Type B pancreatic cell (in vitro differentiated cells): ENCODE measurements at regions not wholly inside any gene's neighbourhood (a gene's known extent, or its start where the extent isn't known, plus 50 kb on each side); places are given as distances from the start of the nearest gene placed in this dataset.
A peak's percentile ranks its signal among the peaks of the same experiment; 100 is the strongest.

Source experiments
- DNase-seq: peaks from one replicate; pipeline ENCODE4 v3.0.0; 2021; ENCODE audit warnings: mixed read lengths; ENCODE audit not compliant: unreplicated experiment; ENCODE audit errors: extremely low spot score
- H3K27ac Mint-ChIP-seq: 2 replicates; pipeline ENCODE4 v1.8.0; 2021; ENCODE audit warnings: mild to moderate bottlenecking, mixed read lengths
- H3K27me3 Mint-ChIP-seq: 2 replicates; pipeline ENCODE4 v1.8.0; 2021; ENCODE audit warnings: mixed read lengths
- H3K36me3 Mint-ChIP-seq: 2 replicates; pipeline ENCODE4 v1.8.0; 2021; ENCODE audit warnings: mixed read lengths
- H3K4me1 Mint-ChIP-seq: one replicate; pipeline ENCODE4 v1.8.0; 2021; ENCODE audit warnings: mixed read lengths; ENCODE audit not compliant: unreplicated experiment
- H3K4me3 Mint-ChIP-seq: 2 replicates; pipeline ENCODE4 v1.8.0; 2021; ENCODE audit warnings: mild to moderate bottlenecking, mixed read lengths
- H3K9me3 Mint-ChIP-seq: 2 replicates; pipeline ENCODE4 v1.8.0; 2021; ENCODE audit warnings: mixed read lengths
- TF ChIP-seq, protein P1 (sequence below): fragments of 200-600 bp; sonication (generic); conservative IDR thresholded peaks from 2 replicates; pipeline ENCODE4 v1.5.0; 2021; ENCODE audit warnings: antibody characterized with exemption, mild to moderate bottlenecking

DNA sequence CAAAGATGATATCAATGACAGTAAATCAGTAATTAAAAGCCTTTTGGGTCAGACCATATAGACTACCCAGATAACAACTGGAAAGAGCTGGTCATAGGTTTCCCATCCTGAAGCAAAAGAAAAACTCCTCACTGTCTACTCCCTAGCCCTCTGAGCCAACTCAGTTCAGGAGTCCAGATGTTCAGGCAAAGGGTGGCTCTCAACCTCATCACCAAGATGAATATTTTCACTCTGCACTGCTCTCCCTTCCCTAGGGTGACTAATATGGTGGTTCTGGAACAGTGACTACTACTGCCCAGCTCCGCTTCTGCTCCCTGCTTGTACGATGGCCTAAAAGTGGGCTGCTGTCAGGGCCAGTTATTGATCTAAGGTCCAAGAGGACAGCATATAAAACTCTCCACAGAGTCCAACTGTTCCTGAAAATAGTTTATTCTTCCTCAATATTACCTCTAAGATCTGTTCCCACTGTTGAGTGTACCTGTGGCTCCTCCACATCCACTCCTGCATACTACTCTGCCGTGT lies 263.4 kb upstream of the SLC30A5 start:
- Mint-ChIP-seq H3K4me1 (no peaks in the 10 kb centered on the region), H3K36me3 (no peaks in the 10 kb centered on the region), H3K27me3 (peaks cover 3% of the 10 kb centered on the region), H3K27ac (no peak overlapping the region), H3K4me3 (no peak overlapping the region), H3K9me3 (no peaks in the 10 kb centered on the region)
- TF ChIP-seq, protein P1, sequence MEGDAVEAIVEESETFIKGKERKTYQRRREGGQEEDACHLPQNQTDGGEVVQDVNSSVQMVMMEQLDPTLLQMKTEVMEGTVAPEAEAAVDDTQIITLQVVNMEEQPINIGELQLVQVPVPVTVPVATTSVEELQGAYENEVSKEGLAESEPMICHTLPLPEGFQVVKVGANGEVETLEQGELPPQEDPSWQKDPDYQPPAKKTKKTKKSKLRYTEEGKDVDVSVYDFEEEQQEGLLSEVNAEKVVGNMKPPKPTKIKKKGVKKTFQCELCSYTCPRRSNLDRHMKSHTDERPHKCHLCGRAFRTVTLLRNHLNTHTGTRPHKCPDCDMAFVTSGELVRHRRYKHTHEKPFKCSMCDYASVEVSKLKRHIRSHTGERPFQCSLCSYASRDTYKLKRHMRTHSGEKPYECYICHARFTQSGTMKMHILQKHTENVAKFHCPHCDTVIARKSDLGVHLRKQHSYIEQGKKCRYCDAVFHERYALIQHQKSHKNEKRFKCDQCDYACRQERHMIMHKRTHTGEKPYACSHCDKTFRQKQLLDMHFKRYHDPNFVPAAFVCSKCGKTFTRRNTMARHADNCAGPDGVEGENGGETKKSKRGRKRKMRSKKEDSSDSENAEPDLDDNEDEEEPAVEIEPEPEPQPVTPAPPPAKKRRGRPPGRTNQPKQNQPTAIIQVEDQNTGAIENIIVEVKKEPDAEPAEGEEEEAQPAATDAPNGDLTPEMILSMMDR = no peak
- no peak for DNase-seq

DNA sequence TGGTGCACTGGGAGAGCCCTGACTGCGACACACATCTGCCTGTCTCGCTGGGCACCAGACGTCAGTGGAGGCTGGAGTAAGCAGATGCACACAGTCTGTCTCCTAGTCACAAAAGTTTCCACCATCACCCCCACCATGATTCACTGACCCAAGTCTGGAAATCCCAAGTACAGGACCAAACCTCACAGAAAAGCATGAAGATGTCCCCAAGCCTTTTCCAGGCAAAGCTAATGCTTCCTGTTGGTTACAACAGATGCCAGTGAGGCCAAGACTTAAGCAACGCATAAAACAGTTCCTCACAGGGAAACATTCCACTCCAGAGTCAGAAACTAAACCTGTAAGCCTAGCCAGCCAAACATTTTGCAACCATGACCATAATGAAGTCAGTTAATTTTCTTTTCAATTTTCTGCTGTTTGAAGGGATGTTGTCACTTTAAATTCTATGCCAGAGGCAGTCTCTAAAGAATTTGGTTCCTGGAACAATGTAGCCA lies 259.3 kb upstream of the SLC30A5 start:
- TF ChIP-seq, protein P1 = no peak
- no peaks in the 10 kb centered on the region for H3K27me3 Mint-ChIP-seq
- no peak for DNase-seq
- H3K4me3 Mint-ChIP-seq = no peak overlapping the region
- H3K9me3 Mint-ChIP-seq = no peaks in the 10 kb centered on the region
- peaks cover 10% of the 10 kb centered on the region for H3K4me1 Mint-ChIP-seq
- no peak overlapping the region for H3K27ac Mint-ChIP-seq
- H3K36me3 Mint-ChIP-seq = no peaks in the 10 kb centered on the region

DNA sequence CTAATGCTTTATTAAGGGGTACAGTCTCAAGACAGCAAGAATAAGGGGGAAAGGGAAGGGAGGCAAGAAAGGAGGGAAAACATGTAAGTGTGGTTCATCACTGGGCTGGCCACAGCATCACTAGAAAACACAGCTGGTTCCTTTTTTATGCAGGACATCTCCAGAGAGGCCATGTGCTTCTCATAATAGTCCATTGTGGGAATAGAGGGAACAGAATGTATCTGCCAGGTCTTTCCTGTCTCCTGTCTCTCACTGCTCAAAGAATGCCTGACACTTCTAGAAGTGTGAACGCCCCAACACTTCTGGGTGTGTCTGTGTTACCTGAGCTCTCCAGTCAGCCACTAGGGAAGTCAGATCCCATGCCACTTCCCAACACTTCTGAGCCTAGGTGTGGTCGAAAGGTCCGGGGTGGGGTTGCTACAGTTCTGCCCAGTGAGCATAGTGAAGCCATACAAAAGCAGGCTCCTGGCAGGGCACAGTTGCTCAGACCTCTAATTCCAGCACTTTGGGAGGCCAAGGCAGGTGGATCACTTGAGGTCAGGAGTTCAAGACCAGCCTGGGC lies 255.6 kb upstream of the SLC30A5 start:
- Mint-ChIP-seq H3K9me3 (peaks cover 6% of the 10 kb centered on the region), H3K27ac (peak overlapping the region; percentile 90), H3K4me1 (peaks cover 18% of the 10 kb centered on the region), H3K4me3 (no peak overlapping the region), H3K36me3 (no peaks in the 10 kb centered on the region), H3K27me3 (no peaks in the 10 kb centered on the region)
- TF ChIP-seq, protein P1 = no peak
- no peak for DNase-seq

DNA sequence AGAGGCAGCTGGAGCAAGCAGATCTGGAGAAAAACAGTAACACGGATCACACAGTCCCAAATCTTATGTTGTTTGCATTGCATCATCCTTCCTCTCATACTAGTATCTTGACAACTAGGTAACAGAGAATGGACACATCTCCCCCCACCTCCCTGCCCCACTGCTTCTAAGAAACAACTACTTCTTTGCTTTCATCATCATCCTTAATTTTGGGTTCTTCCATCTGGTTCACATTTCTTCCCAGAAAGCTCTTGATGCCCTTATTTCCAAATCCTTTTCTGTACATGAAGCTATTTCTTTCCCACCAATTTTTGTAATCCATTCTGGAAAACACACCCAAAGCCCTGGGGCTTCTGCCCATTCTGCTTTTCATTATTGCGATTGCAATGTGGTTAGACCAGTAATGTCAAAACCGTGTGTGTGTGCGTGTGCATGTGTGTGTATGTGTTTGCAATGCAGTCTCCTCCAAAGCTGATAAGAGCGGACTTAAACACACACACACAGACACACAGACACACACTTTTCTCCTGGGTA lies 254.7 kb upstream of the SLC30A5 start:
- TF ChIP-seq, protein P1 = no peak
- Mint-ChIP-seq H3K36me3 (no peaks in the 10 kb centered on the region), H3K4me1 (peaks cover 18% of the 10 kb centered on the region), H3K27me3 (no peaks in the 10 kb centered on the region), H3K4me3 (peak overlapping the region; percentile 55), H3K9me3 (peaks cover 6% of the 10 kb centered on the region), H3K27ac (peak overlapping the region; percentile 90)
- no peak for DNase-seq

DNA sequence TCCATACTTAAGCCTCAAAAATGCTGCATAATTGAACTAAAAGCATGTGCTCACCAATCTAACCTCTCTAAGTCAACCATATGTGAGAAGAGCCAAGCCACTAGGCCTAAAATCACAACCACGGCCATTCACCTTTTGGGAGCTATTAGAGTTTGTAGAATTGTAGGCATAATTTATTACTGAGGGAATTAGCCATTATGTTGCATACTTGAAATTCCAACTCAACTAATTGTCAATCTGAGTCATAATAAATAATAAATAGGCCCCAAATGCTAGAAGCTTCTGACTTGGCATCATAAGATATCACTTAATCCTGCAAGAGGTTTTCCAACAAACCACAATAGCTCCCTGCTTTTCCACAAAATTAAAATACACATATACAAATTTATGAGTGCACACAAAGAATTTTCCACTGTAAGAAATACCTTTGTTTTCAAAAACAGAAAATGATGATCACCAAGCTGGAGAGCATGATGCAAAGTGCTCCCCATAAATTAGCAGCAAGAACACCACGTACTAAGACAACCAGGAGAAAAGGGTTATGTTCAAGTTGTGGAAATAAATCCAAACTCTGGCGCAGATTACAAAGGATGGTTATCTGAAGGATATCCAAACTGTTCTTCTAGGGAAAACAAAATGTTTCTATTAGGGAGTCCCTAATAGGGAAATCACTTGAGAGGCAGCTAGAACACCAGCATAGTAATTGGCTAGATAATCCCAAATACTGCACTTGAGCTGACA lies 250.0 kb upstream of the SLC30A5 start:
- Mint-ChIP-seq H3K36me3 (no peaks in the 10 kb centered on the region), H3K4me3 (no peak overlapping the region), H3K9me3 (peaks cover 6% of the 10 kb centered on the region), H3K4me1 (peaks cover 14% of the 10 kb centered on the region), H3K27me3 (no peaks in the 10 kb centered on the region), H3K27ac (no peak overlapping the region)
- TF ChIP-seq, protein P1 = no peak
- no peak for DNase-seq
